GM12878 (cell line): ENCODE measurements at regions not wholly inside any gene's neighbourhood (a gene's known extent, or its start where the extent isn't known, plus 50 kb on each side); places are given as distances from the start of the nearest gene placed in this dataset.

Experiments
- ATAC-seq: fragments of 200-7000 bp; cut with Tn5 transposase; 3 replicates; pipeline ENCODE4 v1.9.1; 2020; ENCODE audit warnings: mild to moderate bottlenecking, moderate library complexity
- BruUV-seq: library from RNA; stranded (reverse); fragments of 400-500 nt; replicated peaks from 2 replicates; lab custom pipeline; 2021; lab: Mats Ljungman, UMichigan
- CTCF ChIA-PET: fragments of 300-600 bp; sonication (Branson Sonifier 250); formaldehyde crosslinking; extraction: SDS; loops from one replicate; lab custom pipeline; 2021; ENCODE audit warnings: inconsistent platforms; lab: Yijun Ruan, JAX
- POLR2A ChIA-PET: fragments of 350-600 bp; formaldehyde crosslinking; extraction: SDS; loops from one replicate; lab custom pipeline; 2021; ENCODE audit warnings: inconsistent platforms; lab: Charles Lee
- RAD21 ChIA-PET: fragments of 300-600 bp; sonication (Branson Sonifier 250); formaldehyde crosslinking; loops from one replicate; lab custom pipeline; 2023; ENCODE audit warnings: antibody characterized with exemption; ENCODE audit not compliant: unreplicated experiment; lab: Charles Lee
- SMC1A ChIA-PET: fragments of 300-600 bp; sonication (Branson Sonifier 250); formaldehyde crosslinking; loops from one replicate; lab custom pipeline; 2023; ENCODE audit not compliant: unreplicated experiment, uncharacterized antibody; lab: Charles Lee
- DNase-seq: peaks from one replicate; pipeline ENCODE4 v3.0.0-alpha.2; 2011; ENCODE audit warnings: low read depth, low spot score
- FAIRE-seq: peaks from 3 replicates; lab custom pipeline; 2011; peaks lifted over from hg19 to GRCh38; lab: Jason Lieb, UNC
- H2AFZ ChIP-seq: 2 replicates; pipeline ENCODE4 v1.6.0; 2011; ENCODE audit warnings: low read depth, low read length, control low read depth; ENCODE audit not compliant: control insufficient read depth
- H3K27ac ChIP-seq: 2 replicates; pipeline ENCODE4 v1.5.1; 2011; ENCODE audit warnings: control low read depth; ENCODE audit not compliant: control insufficient read depth, insufficient read depth
- H3K27me3 ChIP-seq, 2 experiments: replicated peaks in 1 of 2; 2 replicates each; pipeline versions ENCODE4 v1.6.0 to v1.6.1; 2011; ENCODE audit warnings: low read length in 1 of 2; ENCODE audit not compliant: control insufficient read depth in 2 of 2, insufficient read depth in 2 of 2
- H3K36me3 ChIP-seq, 2 experiments: 2 replicates each; pipeline ENCODE4 v1.5.1; 2011; ENCODE audit warnings: low read length in 1 of 2; ENCODE audit not compliant: control insufficient read depth in 2 of 2, insufficient read depth in 2 of 2
- H3K4me1 ChIP-seq: 2 replicates; pipeline ENCODE4 v1.6.1; 2011; ENCODE audit warnings: mild to moderate bottlenecking, low read length, moderate library complexity, mixed read lengths; ENCODE audit not compliant: control insufficient read depth, insufficient read depth
- H3K4me2 ChIP-seq: 2 replicates; pipeline ENCODE4 v1.6.0; 2011; ENCODE audit warnings: control low read depth; ENCODE audit not compliant: control insufficient read depth, insufficient read depth
- H3K4me3 ChIP-seq: fragments of 200-600 bp; sonication (generic); 2 replicates; pipeline ENCODE4 v1.5.1; 2016
- H3K79me2 ChIP-seq: 2 replicates; pipeline ENCODE4 v1.6.0; 2011; ENCODE audit warnings: low read length; ENCODE audit not compliant: control insufficient read depth, insufficient read depth
- H3K9ac ChIP-seq: 2 replicates; pipeline ENCODE4 v1.8.0; 2011; ENCODE audit warnings: low read length, control low read depth, mixed read lengths; ENCODE audit not compliant: control insufficient read depth, insufficient read depth
- H3K9me3 ChIP-seq: replicated peaks from 3 replicates; pipeline ENCODE4 v1.5.1; 2011; ENCODE audit warnings: mild to moderate bottlenecking, low read length; ENCODE audit not compliant: control insufficient read depth, insufficient read depth
- H4K20me1 ChIP-seq: 2 replicates; pipeline ENCODE4 v1.6.0; 2011; ENCODE audit not compliant: control insufficient read depth, insufficient read depth
- BCL11A ChIP-seq: IDR thresholded peaks from 2 replicates; pipeline ENCODE4 v1.6.1; 2011; ENCODE audit warnings: low read depth, low read length
- IRF4 ChIP-seq: IDR thresholded peaks from 2 replicates; pipeline ENCODE4 v1.6.1; 2011; ENCODE audit warnings: low read depth, low read length
- RAD51 ChIP-seq: fragments of 450-650 bp; IDR thresholded peaks from 2 replicates; pipeline ENCODE4 v1.6.1; 2016; ENCODE audit warnings: moderate library complexity, mild to moderate bottlenecking, inconsistent platforms
- TCF3 ChIP-seq: IDR thresholded peaks from 2 replicates; pipeline ENCODE4 v1.6.1; 2012; ENCODE audit warnings: low read depth, mild to moderate bottlenecking, low read length, borderline replicate concordance; ENCODE audit not compliant: insufficient read depth
- WGBS: methylation state at CpG from one replicate; pipeline ENCODE4 v1.1.6; 2016; ENCODE audit warnings: low lambda C conversion rate; ENCODE audit not compliant: insufficient replicate concordance, insufficient coverage; ENCODE audit errors: missing lambda C conversion rate; 5-methylcytosine and 5-hydroxymethylcytosine counted together
- in situ Hi-C: fragments of 300-500 bp; cut with MboI; formaldehyde crosslinking; loops from 9 replicates; pipeline ENCODE4 v1.14.3; 2018; ENCODE audit warnings: mixed read lengths
- intact Hi-C: fragments of 100-400 bp; cut with micrococcal nuclease; formaldehyde crosslinking; loops from one replicate; pipeline ENCODE4 v1.14.2; 2022; ENCODE audit not compliant: unreplicated experiment
- TF ChIP-seq, protein P1 (sequence below): fragments of 450-650 bp; IDR thresholded peaks from 2 replicates; pipeline ENCODE4 v1.6.1; 2017; ENCODE audit warnings: antibody characterized with exemption, mild to moderate bottlenecking, moderate library complexity
- TF ChIP-seq, protein P2 (sequence below): IDR thresholded peaks from 2 replicates; pipeline ENCODE4 v1.6.1; 2011; ENCODE audit warnings: low read depth, low read length, improper control_type of control experiment, borderline replicate concordance

DNA sequence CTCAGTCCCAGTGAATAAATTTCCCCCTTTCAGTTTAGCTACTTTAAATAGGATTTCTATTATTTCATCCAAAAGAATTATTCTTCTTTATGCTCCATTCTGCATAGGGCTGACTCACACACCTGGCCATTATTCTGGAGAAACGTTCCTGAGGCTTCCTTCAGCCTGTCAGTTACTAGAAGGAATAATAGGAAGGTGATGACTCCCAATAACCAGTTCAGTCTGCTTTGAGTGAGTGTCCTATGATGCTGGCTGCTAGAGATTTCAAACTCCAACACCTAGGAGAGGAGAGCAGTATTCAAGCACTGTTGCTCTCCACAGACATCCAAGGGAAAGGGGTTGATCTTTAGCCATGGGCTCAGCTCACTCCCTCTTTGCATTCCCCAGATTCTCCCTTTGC is 117.8 kb downstream of the KCTD12 start:
- FAIRE-seq (no peak), DNase-seq (no peak), ATAC-seq (no peak)
- ChIA-PET RAD21 (no interaction called here), POLR2A (no interaction called here), SMC1A (no interaction called here), CTCF (no interaction called here)
- Histone ChIP-seq H3K9me3 (no peaks in the 10 kb centered on the region), H3K27ac (no peak overlapping the region), H3K9ac (no peak overlapping the region), H3K4me3 (no peak overlapping the region), H3K36me3 (no peaks in the 10 kb centered on the region), H2AFZ (no peak overlapping the region), H3K79me2 (no peaks in the 10 kb centered on the region), H3K27me3 (no peaks in the 10 kb centered on the region), H3K4me2 (no peak overlapping the region), H3K4me1 (no peaks in the 10 kb centered on the region), H4K20me1 (no peaks in the 10 kb centered on the region)
- in situ Hi-C loops (no loop called here), intact Hi-C loops (no loop called here)
- no TSS peak for BruUV-seq
- TF ChIP-seq IRF4 (no peak), TCF3 (no peak), RAD51 (no peak), BCL11A (no peak)
- TF ChIP-seq, protein P1, sequence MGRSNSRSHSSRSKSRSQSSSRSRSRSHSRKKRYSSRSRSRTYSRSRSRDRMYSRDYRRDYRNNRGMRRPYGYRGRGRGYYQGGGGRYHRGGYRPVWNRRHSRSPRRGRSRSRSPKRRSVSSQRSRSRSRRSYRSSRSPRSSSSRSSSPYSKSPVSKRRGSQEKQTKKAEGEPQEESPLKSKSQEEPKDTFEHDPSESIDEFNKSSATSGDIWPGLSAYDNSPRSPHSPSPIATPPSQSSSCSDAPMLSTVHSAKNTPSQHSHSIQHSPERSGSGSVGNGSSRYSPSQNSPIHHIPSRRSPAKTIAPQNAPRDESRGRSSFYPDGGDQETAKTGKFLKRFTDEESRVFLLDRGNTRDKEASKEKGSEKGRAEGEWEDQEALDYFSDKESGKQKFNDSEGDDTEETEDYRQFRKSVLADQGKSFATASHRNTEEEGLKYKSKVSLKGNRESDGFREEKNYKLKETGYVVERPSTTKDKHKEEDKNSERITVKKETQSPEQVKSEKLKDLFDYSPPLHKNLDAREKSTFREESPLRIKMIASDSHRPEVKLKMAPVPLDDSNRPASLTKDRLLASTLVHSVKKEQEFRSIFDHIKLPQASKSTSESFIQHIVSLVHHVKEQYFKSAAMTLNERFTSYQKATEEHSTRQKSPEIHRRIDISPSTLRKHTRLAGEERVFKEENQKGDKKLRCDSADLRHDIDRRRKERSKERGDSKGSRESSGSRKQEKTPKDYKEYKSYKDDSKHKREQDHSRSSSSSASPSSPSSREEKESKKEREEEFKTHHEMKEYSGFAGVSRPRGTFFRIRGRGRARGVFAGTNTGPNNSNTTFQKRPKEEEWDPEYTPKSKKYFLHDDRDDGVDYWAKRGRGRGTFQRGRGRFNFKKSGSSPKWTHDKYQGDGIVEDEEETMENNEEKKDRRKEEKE, result no peak
- TF ChIP-seq, protein P2, sequence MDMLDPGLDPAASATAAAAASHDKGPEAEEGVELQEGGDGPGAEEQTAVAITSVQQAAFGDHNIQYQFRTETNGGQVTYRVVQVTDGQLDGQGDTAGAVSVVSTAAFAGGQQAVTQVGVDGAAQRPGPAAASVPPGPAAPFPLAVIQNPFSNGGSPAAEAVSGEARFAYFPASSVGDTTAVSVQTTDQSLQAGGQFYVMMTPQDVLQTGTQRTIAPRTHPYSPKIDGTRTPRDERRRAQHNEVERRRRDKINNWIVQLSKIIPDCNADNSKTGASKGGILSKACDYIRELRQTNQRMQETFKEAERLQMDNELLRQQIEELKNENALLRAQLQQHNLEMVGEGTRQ, result no peak
- WGBS, result 32% methylated on average over 1 of the region's 1 CpG
